Duodenal mucosa (tissue), 2 donors: ENCODE measurements at regions not wholly inside any gene's neighbourhood (a gene's known extent, or its start where the extent isn't known, plus 50 kb on each side); places are given as distances from the start of the nearest gene placed in this dataset.

Experiments
- H3K27ac ChIP-seq: one replicate; pipeline ENCODE4 v1.7.0; 2013; ENCODE audit warnings: low read depth, low read length
- H3K27me3 ChIP-seq, 2 donors: one replicate each; pipeline ENCODE4 v1.7.0; 2013; ENCODE audit warnings: low read length in 2 of 2, control low read depth in 1 of 2; ENCODE audit not compliant: insufficient read depth in 2 of 2, control insufficient read depth in 1 of 2
- H3K36me3 ChIP-seq, 2 donors: one replicate each; pipeline ENCODE4 v1.7.0; 2013; ENCODE audit warnings: low read length in 2 of 2, control low read depth in 1 of 2; ENCODE audit not compliant: insufficient read depth in 2 of 2, control insufficient read depth in 1 of 2
- H3K4me1 ChIP-seq, 2 donors: one replicate each; pipeline ENCODE4 v1.7.0; 2013; ENCODE audit warnings: low read length in 2 of 2, control low read depth in 1 of 2; ENCODE audit not compliant: insufficient read depth in 2 of 2, control insufficient read depth in 1 of 2
- H3K4me3 ChIP-seq, 2 donors: one replicate each; pipeline ENCODE4 v1.7.0; 2013; ENCODE audit warnings: low read length in 2 of 2, low read depth in 1 of 2
- H3K9ac ChIP-seq, 2 donors: one replicate each; pipeline ENCODE4 v1.7.0; 2013; ENCODE audit warnings: low read length in 2 of 2, low read depth in 1 of 2
- H3K9me3 ChIP-seq, 2 donors: one replicate each; pipeline ENCODE4 v1.7.0; 2013; ENCODE audit warnings: low read length in 2 of 2, control low read depth in 1 of 2; ENCODE audit not compliant: control insufficient read depth in 1 of 2

GRCh38 chr15:39156166-39156565 is 424.7 kb upstream of the THBS1 start:
- Histone ChIP-seq H3K27me3 (no peaks in the 10 kb centered on the region), H3K9me3 (no peaks in the 10 kb centered on the region), H3K36me3 (no peaks in the 10 kb centered on the region), H3K4me3 (no peak overlapping the region), H3K4me1 (peaks cover 9 to 16% of the 10 kb centered on the region in 2 donors), H3K27ac (no peak overlapping the region), H3K9ac (no peak overlapping the region)

- no peak overlapping the region for H3K27ac ChIP-seq
- H3K4me1 ChIP-seq, result peaks cover 9 to 16% of the 10 kb centered on the region in 2 donors
- H3K9ac ChIP-seq, result no peak overlapping the region
- H3K9me3 ChIP-seq, result no peaks in the 10 kb centered on the region
- H3K36me3 ChIP-seq, result no peaks in the 10 kb centered on the region
- H3K4me3 ChIP-seq, result no peak overlapping the region
- no peaks in the 10 kb centered on the region for H3K27me3 ChIP-seq
Observed at GRCh38 chr15:39156646-39157250, 424.1 kb upstream of the THBS1 start.

GRCh38 chr15:39157882-39158281 is 423.0 kb upstream of the THBS1 start:
- Histone ChIP-seq H3K9ac (no peak overlapping the region), H3K4me3 (no peak overlapping the region), H3K27me3 (no peaks in the 10 kb centered on the region), H3K27ac (no peak overlapping the region), H3K9me3 (no peaks in the 10 kb centered on the region), H3K36me3 (no peaks in the 10 kb centered on the region), H3K4me1 (peaks cover 9 to 16% of the 10 kb centered on the region in 2 donors)

GRCh38 chr15:39159833-39160232 is 421.0 kb upstream of the THBS1 start:
- H3K9me3 ChIP-seq, result no peaks in the 10 kb centered on the region
- no peaks in the 10 kb centered on the region for H3K27me3 ChIP-seq
- H3K9ac ChIP-seq, result no peak overlapping the region
- no peaks in the 10 kb centered on the region for H3K36me3 ChIP-seq
- H3K27ac ChIP-seq, result no peak overlapping the region
- no peak overlapping the region for H3K4me3 ChIP-seq
- H3K4me1 ChIP-seq, result peaks cover 0 to 2% of the 10 kb centered on the region in 2 donors

GRCh38 chr15:39161096-39161495 is 419.8 kb upstream of the THBS1 start:
- Histone ChIP-seq H3K27me3 (no peaks in the 10 kb centered on the region), H3K4me1 (no peaks in the 10 kb centered on the region), H3K4me3 (no peak overlapping the region), H3K27ac (no peak overlapping the region), H3K36me3 (no peaks in the 10 kb centered on the region), H3K9me3 (no peaks in the 10 kb centered on the region), H3K9ac (no peak overlapping the region)

- Histone ChIP-seq H3K9me3 (no peaks in the 10 kb centered on the region), H3K4me1 (no peaks in the 10 kb centered on the region), H3K27me3 (no peaks in the 10 kb centered on the region), H3K9ac (no peak overlapping the region), H3K27ac (no peak overlapping the region), H3K36me3 (no peaks in the 10 kb centered on the region), H3K4me3 (no peak overlapping the region)
Observed at GRCh38 chr15:39165020-39165706, 415.7 kb upstream of the THBS1 start.

- no peaks in the 10 kb centered on the region for H3K4me1 ChIP-seq
- H3K27me3 ChIP-seq, result no peaks in the 10 kb centered on the region
- no peaks in the 10 kb centered on the region for H3K9me3 ChIP-seq
- H3K27ac ChIP-seq, result no peak overlapping the region
- no peaks in the 10 kb centered on the region for H3K36me3 ChIP-seq
- no peak overlapping the region for H3K9ac ChIP-seq
- H3K4me3 ChIP-seq, result no peak overlapping the region
Observed at GRCh38 chr15:39167164-39168058, 413.5 kb upstream of the THBS1 start.

GRCh38 chr15:39171944-39172368 is 408.9 kb upstream of the THBS1 start:
- H3K27me3 ChIP-seq, result no peaks in the 10 kb centered on the region
- H3K9ac ChIP-seq, result no peak overlapping the region
- no peaks in the 10 kb centered on the region for H3K36me3 ChIP-seq
- H3K4me3 ChIP-seq, result no peak overlapping the region
- no peaks in the 10 kb centered on the region for H3K4me1 ChIP-seq
- no peaks in the 10 kb centered on the region for H3K9me3 ChIP-seq
- H3K27ac ChIP-seq, result no peak overlapping the region

- peak overlapping the region; percentile 44 to 53 for H3K4me3 ChIP-seq
- peak overlapping the region; percentile 32 for H3K27ac ChIP-seq
- H3K27me3 ChIP-seq, result no peaks in the 10 kb centered on the region
- H3K36me3 ChIP-seq, result no peaks in the 10 kb centered on the region
- no peaks in the 10 kb centered on the region for H3K4me1 ChIP-seq
- no peak overlapping the region for H3K9ac ChIP-seq
- H3K9me3 ChIP-seq, result no peaks in the 10 kb centered on the region
Observed at GRCh38 chr15:39172380-39173281, 408.2 kb upstream of the THBS1 start.
